ENCODE measurements at regions not wholly inside any gene's neighbourhood (a gene's known extent, or its start where the extent isn't known, plus 50 kb on each side); places are given as distances from the start of the nearest gene placed in this dataset.
"Not testable (repeated sequence)": the region's sequence is repeated elsewhere in the genome, so short reads cannot be mapped to it uniquely, and the experiment has no call there.

DNA sequence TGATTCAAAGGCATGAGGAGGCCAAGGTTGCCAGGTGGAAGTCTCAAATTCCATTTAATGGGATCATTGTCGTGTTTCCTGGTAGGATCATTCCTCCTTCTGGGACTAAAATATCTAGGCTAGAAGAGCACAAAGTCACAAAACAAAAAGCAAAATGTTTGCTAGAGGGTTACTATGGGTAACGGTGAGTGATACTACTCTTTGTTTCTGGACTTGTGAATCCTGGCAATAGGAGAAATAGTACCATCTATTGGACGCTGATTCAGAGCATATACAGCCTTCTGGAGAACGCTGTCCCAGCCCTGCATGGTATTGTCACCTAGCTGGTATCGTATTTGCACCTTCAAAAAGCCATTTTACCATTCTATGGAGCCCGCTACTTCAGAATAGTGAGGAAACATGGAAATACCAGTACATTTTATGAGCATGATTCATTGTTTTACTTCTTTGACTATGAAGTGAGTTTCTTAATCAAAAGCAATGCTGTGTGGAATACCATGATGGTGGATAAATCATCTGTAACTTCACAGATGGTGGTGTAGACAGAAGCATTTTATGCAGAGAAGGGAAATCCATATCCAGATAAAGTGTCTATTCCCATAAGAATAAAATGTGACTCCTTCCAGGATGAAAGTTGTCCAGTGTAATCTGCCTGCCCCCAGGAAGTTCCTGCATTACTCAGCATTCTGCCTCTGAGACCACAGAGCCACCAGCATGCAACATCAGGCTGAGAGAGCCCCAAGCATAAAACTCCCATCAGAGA lies 361.0 kb downstream of the ETV1 start:
- TF ChIP-seq, protein P1, sequence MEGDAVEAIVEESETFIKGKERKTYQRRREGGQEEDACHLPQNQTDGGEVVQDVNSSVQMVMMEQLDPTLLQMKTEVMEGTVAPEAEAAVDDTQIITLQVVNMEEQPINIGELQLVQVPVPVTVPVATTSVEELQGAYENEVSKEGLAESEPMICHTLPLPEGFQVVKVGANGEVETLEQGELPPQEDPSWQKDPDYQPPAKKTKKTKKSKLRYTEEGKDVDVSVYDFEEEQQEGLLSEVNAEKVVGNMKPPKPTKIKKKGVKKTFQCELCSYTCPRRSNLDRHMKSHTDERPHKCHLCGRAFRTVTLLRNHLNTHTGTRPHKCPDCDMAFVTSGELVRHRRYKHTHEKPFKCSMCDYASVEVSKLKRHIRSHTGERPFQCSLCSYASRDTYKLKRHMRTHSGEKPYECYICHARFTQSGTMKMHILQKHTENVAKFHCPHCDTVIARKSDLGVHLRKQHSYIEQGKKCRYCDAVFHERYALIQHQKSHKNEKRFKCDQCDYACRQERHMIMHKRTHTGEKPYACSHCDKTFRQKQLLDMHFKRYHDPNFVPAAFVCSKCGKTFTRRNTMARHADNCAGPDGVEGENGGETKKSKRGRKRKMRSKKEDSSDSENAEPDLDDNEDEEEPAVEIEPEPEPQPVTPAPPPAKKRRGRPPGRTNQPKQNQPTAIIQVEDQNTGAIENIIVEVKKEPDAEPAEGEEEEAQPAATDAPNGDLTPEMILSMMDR (IDR thresholded peaks at IDR 0.05), result no peak
- ATAC-seq, result no peak
- Histone ChIP-seq H3K9me3 (no peaks in the 10 kb centered on the region), H3K27ac (no peak overlapping the region), H3K36me3 (no peaks in the 10 kb centered on the region), H3K27me3 (ENCODE audit: low read depth) (no peaks in the 10 kb centered on the region), H3K4me1 (no peaks in the 10 kb centered on the region), H3K4me3 (no peak overlapping the region)
- DNase-seq, result no peak
- intact Hi-C loops (cut with DNase I), result no loop called here

DNA sequence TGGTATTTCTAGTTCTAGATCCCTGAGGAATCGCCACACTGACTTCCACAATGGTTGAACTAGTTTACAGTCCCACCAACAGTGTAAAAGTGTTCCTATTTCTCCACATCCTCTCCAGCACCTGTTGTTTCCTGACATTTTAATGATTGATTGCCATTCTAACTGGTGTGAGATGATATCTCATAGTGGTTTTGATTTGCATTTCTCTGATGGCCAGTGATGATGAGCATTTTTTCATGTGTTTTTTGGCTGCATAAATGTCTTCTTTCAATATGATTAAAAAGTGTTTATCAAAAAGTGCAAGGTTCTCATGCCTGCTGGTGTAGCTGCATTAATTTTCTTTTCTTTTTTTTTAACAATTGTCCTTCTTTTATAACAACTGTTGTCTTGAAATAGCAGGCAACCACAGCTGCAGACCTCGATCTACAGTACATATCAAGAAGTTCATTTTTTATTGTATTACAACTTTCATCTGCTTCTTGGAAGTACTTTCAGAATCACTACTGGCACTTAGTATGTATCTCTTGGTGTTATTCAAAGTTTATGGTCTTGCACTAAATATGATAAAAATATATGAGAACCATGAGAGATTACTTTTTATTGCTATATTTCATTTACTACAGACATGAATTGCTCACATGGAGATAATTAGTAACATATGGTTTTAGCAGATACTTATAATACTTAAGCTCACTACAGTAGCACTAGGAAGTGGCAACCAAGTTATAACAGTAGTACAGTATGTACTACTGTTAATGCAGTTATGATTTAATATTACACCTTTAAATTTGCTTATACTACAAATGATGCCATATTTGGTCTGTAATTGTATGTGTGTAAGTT lies 358.0 kb downstream of the ETV1 start:
- H3K9me3 ChIP-seq; H3K4me3 ChIP-seq; H3K36me3 ChIP-seq; ATAC-seq; DNase-seq; H3K27ac ChIP-seq; H3K27me3 ChIP-seq (ENCODE audit: low read depth); intact Hi-C loops (cut with DNase I); H3K4me1 ChIP-seq: not testable (repeated sequence)

GRCh38 chr7:13633857-13634256 lies 355.6 kb downstream of the ETV1 start:
- DNase-seq (no peak), ATAC-seq (no peak)
- Histone ChIP-seq H3K36me3 (no peaks in the 10 kb centered on the region), H3K4me3 (no peak overlapping the region), H3K4me1 (no peaks in the 10 kb centered on the region), H3K9me3 (no peaks in the 10 kb centered on the region), H3K27me3 (ENCODE audit: low read depth) (no peaks in the 10 kb centered on the region), H3K27ac (no peak overlapping the region)
- TF ChIP-seq, protein P1 (IDR thresholded peaks at IDR 0.05), result no peak
- intact Hi-C loops (cut with DNase I), result no loop called here

DNA sequence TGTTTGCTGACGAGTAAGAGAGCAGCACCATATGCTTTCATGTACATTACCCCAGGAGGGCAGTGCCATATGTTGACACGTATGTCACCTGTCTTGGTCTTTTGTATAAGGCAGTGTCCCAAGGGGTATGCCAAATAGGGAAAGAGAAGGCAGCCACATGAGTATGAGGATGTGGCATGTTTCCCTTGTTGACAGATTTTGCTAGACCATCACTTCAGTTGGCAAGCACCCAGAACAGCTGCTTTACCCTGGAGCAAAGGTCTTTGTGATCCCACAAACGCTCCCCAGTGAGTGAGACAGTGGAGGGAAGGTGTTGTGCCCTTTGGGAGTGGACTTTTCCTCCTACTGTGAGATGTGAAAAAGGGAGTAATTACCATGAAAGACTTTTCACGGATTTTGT lies 350.1 kb downstream of the ETV1 start:
- TF ChIP-seq, protein P1 (IDR thresholded peaks at IDR 0.05), result no peak
- Histone ChIP-seq H3K9me3 (no peaks in the 10 kb centered on the region), H3K4me3 (no peak overlapping the region), H3K4me1 (peaks cover 5% of the 10 kb centered on the region), H3K27me3 (ENCODE audit: low read depth) (no peaks in the 10 kb centered on the region), H3K36me3 (no peaks in the 10 kb centered on the region), H3K27ac (no peak overlapping the region)
- no peak for DNase-seq
- no peak for ATAC-seq
- intact Hi-C loops (cut with DNase I), result no loop called here

DNA sequence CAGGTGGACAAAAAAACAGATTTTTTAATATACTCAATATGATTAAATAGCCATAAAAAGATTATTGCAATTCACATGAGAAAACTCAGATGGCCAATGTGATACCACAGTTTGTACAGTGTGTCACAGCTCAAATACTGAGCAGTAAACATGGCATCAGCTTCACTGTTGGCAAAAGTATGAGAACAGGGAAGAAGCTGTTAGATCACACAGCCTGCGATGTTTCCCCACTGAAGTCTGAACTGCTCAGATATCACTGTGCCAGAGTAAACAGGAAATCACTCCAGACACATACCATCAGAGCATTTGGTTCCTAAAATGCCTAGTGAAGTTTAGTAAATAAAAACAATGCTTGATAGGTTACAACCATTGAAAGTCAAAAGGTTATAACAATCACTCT lies 347.8 kb downstream of the ETV1 start:
- ATAC-seq, result peak in 1 of 2 donors; percentile 54
- DNase-seq, result no peak
- intact Hi-C loops (cut with DNase I), result no loop called here
- no peaks in the 10 kb centered on the region for H3K36me3 ChIP-seq
- H3K4me3 ChIP-seq, result no peak overlapping the region
- TF ChIP-seq, protein P1 (IDR thresholded peaks at IDR 0.05), result no peak
- H3K27me3 ChIP-seq (ENCODE audit: low read depth), result no peaks in the 10 kb centered on the region
- H3K9me3 ChIP-seq, result no peaks in the 10 kb centered on the region
- no peak overlapping the region for H3K27ac ChIP-seq
- peaks cover 5% of the 10 kb centered on the region for H3K4me1 ChIP-seq

DNA sequence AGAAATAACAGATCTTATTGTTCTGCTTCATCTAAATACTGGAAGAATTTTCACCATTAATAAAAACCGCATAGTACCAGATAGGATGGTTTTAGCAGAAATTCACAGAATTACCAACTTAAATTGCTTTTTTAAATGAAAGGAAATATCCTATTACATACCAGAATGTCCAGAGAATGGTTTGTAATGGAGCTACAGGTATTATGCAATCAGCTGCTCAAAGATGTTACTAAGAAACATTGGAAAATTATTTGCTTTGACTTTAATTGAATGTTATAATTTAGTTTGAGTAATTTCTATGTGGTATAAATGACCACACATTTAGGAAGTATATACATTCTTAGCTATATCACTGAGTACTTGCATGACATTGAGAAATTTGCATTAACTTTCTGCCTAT lies 338.3 kb downstream of the ETV1 start:
- TF ChIP-seq, protein P1 (IDR thresholded peaks at IDR 0.05), result no peak
- H3K4me3 ChIP-seq, result no peak overlapping the region
- H3K9me3 ChIP-seq, result no peaks in the 10 kb centered on the region
- H3K27ac ChIP-seq, result no peak overlapping the region
- no peak for ATAC-seq
- H3K27me3 ChIP-seq (ENCODE audit: low read depth), result no peaks in the 10 kb centered on the region
- H3K4me1 ChIP-seq, result no peaks in the 10 kb centered on the region
- intact Hi-C loops (cut with DNase I), result no loop called here
- DNase-seq, result no peak
- H3K36me3 ChIP-seq, result no peaks in the 10 kb centered on the region

Measured in lower lobe of right lung (tissue), 2 donors.